ENCODE measurements at regions not wholly inside any gene's neighbourhood (a gene's known extent, or its start where the extent isn't known, plus 50 kb on each side); places are given as distances from the start of the nearest gene placed in this dataset.

DNA sequence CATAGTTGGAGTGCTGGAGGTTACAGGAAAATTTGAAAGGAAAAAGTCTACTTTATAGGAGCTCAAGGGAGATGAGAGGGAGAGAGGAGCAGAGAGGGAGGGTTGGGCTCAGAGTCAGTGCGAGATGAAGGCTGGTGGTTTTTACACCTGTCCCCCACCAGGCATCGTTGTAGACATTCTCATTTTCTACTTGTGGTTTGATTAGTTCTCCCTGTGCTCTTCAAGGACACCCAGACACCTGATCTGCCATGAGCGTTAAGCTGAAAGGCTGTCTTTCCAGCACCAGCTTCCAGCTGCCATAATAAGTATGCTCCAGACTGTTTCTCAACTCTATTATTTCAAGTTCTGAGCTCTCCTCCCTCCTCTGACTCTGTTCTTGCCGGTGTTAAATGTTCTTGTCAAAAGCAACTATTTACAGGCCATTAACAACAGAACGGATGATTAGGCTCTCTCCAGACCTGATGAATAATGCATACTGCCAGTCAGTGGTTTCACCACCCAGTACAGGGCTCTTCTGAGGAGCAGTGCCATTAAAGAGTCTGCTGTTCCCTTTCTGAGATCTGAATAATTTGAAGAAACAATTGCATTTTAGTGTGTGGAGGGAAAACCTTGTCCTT is 514.6 kb upstream of the MCTP2 start:
- Histone ChIP-seq H4K20me1 (ENCODE audit: insufficient read depth, low read length) (no peaks in the 10 kb centered on the region), H2BK5ac (ENCODE audit: low read depth, low read length, poor library complexity, severe bottlenecking) (no peak overlapping the region), H3K79me1 (ENCODE audit: low read depth in 1 of 2, low read length in 2 of 2) (no peaks in the 10 kb centered on the region), H3K56ac (ENCODE audit: extremely low read depth, insufficient read depth, low read length) (no peak overlapping the region), H2AK5ac (ENCODE audit: low read depth, low read length) (no peak overlapping the region), H3K27me3 (ENCODE audit: control insufficient read depth, insufficient read depth, low read length) (no peaks in the 10 kb centered on the region), H3K9me3 (ENCODE audit: control insufficient read depth, insufficient read depth, low read length) (peaks cover 19% of the 10 kb centered on the region), H2BK120ac (ENCODE audit: low read depth, low read length) (no peak overlapping the region), H3K23ac (ENCODE audit: low read depth, low read length) (no peak overlapping the region), H2BK15ac (ENCODE audit: low read depth, low read length) (no peak overlapping the region), H4K8ac (ENCODE audit: low read depth in 2 of 2, low read length in 2 of 2) (no peak overlapping the region), H3K4me1 (ENCODE audit: control insufficient read depth, insufficient read depth, low read length) (no peaks in the 10 kb centered on the region), H3K4me2 (ENCODE audit: low read depth, low read length) (no peak overlapping the region), H4K91ac (ENCODE audit: insufficient read depth, low read depth, low read length) (no peak overlapping the region), H3K9me1 (ENCODE audit: insufficient read depth, low read length) (no peaks in the 10 kb centered on the region), H3K4ac (ENCODE audit: low read depth, low read length) (no peak overlapping the region), H3K18ac (ENCODE audit: low read depth, low read length) (no peak overlapping the region), H3K27ac (ENCODE audit: insufficient read depth, low read length) (no peak overlapping the region), H2AFZ (replicated peaks; ENCODE audit: low read length, poor library complexity) (no peak overlapping the region), H2AK9ac (replicated peaks; ENCODE audit: low read depth, low read length, poor library complexity) (no peak overlapping the region), H4K5ac (ENCODE audit: low read depth, low read length) (no peak overlapping the region), H3K4me3 (ENCODE audit: insufficient read depth, low read depth, low read length) (no peak overlapping the region), H3K36me3 (ENCODE audit: control insufficient read depth, insufficient read depth, low read length) (no peaks in the 10 kb centered on the region), H3K9ac (ENCODE audit: low read depth, low read length) (no peak overlapping the region), H3K14ac (replicated peaks; ENCODE audit: low read depth, low read length) (no peak overlapping the region), H2BK20ac (ENCODE audit: low read depth, low read length) (no peak overlapping the region)
- TF ChIP-seq, protein P1, sequence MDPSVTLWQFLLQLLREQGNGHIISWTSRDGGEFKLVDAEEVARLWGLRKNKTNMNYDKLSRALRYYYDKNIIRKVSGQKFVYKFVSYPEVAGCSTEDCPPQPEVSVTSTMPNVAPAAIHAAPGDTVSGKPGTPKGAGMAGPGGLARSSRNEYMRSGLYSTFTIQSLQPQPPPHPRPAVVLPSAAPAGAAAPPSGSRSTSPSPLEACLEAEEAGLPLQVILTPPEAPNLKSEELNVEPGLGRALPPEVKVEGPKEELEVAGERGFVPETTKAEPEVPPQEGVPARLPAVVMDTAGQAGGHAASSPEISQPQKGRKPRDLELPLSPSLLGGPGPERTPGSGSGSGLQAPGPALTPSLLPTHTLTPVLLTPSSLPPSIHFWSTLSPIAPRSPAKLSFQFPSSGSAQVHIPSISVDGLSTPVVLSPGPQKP (IDR thresholded peaks at IDR 0.05; ENCODE audit: borderline replicate concordance, low read depth, low read length): no peak
- TF ChIP-seq CHD1 (IDR thresholded peaks at IDR 0.05; ENCODE audit: low read depth, low read length): no peak
- no peak for TF ChIP-seq MAZ (IDR thresholded peaks at IDR 0.05; ENCODE audit: borderline replicate concordance, low read depth, low read length)
- no peak for TF ChIP-seq POLR2A (IDR thresholded peaks at IDR 0.05; ENCODE audit: low read depth, low read length)
- TF ChIP-seq, protein P2, sequence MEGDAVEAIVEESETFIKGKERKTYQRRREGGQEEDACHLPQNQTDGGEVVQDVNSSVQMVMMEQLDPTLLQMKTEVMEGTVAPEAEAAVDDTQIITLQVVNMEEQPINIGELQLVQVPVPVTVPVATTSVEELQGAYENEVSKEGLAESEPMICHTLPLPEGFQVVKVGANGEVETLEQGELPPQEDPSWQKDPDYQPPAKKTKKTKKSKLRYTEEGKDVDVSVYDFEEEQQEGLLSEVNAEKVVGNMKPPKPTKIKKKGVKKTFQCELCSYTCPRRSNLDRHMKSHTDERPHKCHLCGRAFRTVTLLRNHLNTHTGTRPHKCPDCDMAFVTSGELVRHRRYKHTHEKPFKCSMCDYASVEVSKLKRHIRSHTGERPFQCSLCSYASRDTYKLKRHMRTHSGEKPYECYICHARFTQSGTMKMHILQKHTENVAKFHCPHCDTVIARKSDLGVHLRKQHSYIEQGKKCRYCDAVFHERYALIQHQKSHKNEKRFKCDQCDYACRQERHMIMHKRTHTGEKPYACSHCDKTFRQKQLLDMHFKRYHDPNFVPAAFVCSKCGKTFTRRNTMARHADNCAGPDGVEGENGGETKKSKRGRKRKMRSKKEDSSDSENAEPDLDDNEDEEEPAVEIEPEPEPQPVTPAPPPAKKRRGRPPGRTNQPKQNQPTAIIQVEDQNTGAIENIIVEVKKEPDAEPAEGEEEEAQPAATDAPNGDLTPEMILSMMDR (conservative IDR thresholded peaks at IDR 0.05; ENCODE audit: low read depth, low read length): no peak
- TF ChIP-seq, protein P3, sequence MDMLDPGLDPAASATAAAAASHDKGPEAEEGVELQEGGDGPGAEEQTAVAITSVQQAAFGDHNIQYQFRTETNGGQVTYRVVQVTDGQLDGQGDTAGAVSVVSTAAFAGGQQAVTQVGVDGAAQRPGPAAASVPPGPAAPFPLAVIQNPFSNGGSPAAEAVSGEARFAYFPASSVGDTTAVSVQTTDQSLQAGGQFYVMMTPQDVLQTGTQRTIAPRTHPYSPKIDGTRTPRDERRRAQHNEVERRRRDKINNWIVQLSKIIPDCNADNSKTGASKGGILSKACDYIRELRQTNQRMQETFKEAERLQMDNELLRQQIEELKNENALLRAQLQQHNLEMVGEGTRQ (IDR thresholded peaks at IDR 0.05; ENCODE audit: low read depth, low read length): no peak
- no peak for TF ChIP-seq RFX5 (IDR thresholded peaks at IDR 0.05; ENCODE audit: low read depth, low read length)
- TF ChIP-seq MXI1 (IDR thresholded peaks at IDR 0.05; ENCODE audit: borderline replicate concordance, low read depth, low read length): no peak
- no peak for TF ChIP-seq BHLHE40 (IDR thresholded peaks at IDR 0.05; ENCODE audit: low read depth, low read length)
- TF ChIP-seq RCOR1 (IDR thresholded peaks at IDR 0.05; ENCODE audit: insufficient replicate concordance, low read length): no peak
- no peak for TF ChIP-seq MAFK (IDR thresholded peaks at IDR 0.05; ENCODE audit: low read depth, low read length)
- TF ChIP-seq FOS (IDR thresholded peaks at IDR 0.05; ENCODE audit: low read depth, low read length): no peak
- TF ChIP-seq NFE2L2 (IDR thresholded peaks at IDR 0.05; ENCODE audit: low read depth, low read length): no peak
- no peak for TF ChIP-seq CEBPB (IDR thresholded peaks at IDR 0.05; ENCODE audit: low read depth, low read length)
- TF ChIP-seq RAD21 (IDR thresholded peaks at IDR 0.05; ENCODE audit: low read length): no peak
- no peak for TF ChIP-seq SMC3 (IDR thresholded peaks at IDR 0.05; ENCODE audit: low read depth, low read length)
- dilution Hi-C loops (cut with HindIII; ENCODE audit: low sequenced_read_pairs, unreplicated experiment): no loop called here
- in situ Hi-C loops (cut with MboI; ENCODE audit: low sequenced_read_pairs): no loop called here
- DNase-seq (no peak), ATAC-seq (ENCODE audit: low read depth) (no peak)
- BruUV-seq (replicated peaks): no TSS peak
- intact Hi-C loops (cut with micrococcal nuclease): no loop called here
- ChIA-PET CTCF (no interaction called here), POLR2A (ENCODE audit: unreplicated experiment) (no interaction called here)
- whole genome bisulfite sequencing, 2 experiments (ENCODE audit: extremely low coverage in 2 of 2, insufficient read length in 1 of 2): 80% methylated on average over 1 of the region's 5 CpGs; no CpG with 5 or more reads in 1 of the 2 experiments
